ENCODE measurements at regions not wholly inside any gene's neighbourhood (a gene's known extent, or its start where the extent isn't known, plus 50 kb on each side); places are given as distances from the start of the nearest gene placed in this dataset.
"Not testable (repeated sequence)": the region's sequence is repeated elsewhere in the genome, so short reads cannot be mapped to it uniquely, and the experiment has no call there.

DNA sequence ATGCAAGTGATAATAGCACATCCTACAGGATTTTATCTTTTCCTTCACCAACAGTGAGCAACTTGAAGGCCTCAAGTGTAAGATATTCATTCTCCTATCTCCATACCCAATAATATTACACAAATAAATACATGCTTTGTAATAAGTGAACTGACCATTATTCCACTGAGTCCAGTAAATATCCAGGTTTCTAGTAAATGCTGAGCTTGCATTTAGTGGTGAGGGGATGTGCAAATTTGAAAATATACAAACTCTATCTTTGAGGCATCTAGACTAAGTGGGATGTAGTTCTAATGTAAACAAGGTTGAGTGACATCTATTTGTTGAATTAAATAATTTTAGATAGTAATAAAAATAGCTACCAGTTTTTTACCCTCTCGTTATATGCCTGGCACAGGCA is 587.6 kb upstream of the IL12A start:
- DNase-seq = no peak

DNA sequence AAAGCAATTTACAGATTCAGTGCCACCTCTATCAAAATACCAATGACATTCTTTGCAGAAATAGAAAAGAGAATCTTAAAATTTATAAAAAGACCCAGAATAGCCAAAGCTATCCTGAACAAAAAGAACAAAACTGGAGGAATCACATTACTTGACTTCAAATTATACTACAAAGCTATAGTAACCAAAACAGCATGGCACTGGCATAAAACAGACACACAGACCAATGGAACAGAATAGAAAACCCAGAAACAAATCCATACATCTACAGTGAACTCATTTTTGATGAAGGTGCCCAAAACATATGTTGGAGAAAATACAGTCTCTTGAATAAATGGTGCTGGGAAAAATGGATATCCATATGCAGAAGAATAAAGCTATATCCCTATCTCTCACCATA is 578.9 kb upstream of the IL12A start:
- DNase-seq = not testable (repeated sequence)

DNA sequence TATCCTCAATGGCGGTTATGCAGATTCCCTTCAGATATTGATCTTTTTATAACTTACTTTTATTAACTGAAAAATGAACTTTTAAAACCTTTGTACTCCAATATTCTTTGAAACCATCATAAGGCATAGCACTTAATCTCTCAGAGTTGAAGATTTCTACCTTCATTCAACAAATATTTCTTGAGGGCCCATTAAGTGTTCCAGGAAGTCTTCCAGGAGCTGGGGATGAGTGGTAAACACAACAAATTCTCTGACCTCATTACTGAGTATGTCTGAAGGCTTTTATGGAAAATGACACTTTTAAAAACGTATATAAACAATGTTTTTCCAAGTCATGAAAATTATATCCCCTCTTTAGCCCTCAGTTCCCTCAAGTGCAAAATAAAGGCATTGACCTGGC is 575.3 kb upstream of the IL12A start:
- no peak for DNase-seq

DNA sequence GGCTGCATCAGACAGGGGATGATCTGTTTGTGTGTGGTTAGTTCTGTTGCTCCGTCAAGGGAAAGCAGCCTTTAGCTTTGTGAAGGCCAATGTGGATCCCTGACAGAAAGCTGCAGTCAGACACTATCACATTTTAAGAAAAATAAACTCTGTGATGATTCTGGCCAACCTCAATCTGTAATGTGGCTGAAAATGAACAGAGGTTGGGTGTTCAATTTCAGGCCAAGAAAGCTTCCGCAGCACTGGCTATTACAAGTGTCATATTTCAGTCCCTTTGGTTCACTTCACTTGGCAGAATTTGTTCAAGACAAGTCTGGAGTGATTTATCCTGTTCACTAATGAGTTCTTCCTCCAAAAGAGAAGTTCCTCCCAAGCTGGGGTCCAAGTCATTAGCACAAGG is 571.8 kb upstream of the IL12A start:
- DNase-seq = no peak

DNA sequence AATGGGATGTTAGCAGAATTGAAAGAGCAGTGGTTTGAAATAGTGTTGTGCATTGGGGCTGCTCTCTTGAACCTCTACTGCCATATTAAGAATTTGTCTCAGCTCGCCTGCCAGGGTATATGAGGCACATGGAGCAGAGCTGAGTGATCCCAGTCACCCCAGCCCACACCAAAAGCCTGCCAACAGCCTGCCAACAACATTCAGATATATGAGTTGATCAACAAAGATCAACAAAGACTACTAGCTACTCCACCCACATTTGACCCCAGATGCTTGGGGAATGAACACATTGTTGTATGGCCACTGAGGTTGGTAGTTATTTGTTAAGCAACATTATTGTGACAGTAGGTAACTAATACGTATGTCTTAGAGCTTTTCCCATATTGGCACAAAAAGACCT is 570.9 kb upstream of the IL12A start:
- DNase-seq = no peak

DNA sequence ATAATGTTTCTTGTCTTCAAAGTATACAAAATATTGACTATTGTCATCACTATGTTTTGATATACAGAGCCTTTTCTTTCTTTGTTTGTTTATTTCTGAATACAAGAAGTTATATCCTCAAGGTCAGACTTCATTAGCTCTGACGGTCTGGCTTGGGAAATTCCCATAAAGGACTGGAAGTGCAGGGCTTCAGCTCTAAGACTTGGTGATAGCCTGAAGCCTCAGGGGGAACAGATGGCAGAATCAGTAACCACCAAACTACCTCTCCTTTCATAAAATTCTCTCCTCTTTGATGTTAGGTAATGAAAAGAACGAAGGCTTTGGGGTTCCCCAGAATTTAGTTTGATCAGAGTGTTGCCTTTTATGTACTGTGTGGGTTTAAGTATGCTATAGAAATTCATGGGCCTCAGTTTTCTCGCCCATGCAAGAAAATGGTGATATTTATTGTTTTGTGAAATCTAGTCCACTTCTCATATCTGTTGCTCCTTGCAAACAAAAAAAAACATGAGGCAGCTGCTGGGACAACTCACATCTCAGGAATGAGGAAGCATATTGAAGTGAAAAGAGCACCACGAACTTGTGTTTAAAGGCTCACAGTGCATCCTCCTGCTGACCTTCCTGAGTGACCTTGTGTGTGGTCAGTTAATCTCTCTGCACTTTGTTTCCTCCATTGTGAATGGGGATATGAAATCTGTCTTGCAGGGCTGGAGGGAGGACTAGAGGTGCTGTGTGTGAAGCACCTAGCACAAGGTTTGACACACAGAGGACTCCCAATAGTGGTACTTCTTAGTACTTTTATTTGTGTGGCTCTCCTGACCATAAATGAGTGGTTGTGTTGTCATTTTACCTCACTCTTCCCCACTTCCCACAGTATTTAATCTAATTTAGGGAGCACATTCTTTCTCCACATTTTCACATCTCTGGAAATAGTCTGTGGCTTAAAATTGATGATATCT is 569.8 kb upstream of the IL12A start:
- DNase-seq = no peak

DNA sequence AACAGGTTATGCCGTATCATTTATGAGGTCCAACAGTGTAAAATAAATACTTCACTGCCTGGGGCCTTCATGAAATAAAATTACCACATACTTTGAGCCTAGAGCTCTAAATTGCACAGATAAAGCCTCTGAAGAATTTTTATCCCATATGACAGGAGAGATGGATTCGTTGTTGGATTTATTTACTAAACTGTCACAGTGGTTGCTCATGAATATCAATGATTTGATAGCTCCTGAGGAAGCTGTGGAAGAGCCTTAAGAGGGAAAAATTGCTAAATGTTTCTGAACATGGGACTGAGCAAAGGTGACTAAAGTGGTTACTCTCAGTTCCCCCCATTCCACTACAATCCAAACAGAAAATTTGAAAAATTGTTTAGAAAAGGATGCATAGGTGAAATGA is 558.9 kb upstream of the IL12A start:
- no peak for DNase-seq

DNA sequence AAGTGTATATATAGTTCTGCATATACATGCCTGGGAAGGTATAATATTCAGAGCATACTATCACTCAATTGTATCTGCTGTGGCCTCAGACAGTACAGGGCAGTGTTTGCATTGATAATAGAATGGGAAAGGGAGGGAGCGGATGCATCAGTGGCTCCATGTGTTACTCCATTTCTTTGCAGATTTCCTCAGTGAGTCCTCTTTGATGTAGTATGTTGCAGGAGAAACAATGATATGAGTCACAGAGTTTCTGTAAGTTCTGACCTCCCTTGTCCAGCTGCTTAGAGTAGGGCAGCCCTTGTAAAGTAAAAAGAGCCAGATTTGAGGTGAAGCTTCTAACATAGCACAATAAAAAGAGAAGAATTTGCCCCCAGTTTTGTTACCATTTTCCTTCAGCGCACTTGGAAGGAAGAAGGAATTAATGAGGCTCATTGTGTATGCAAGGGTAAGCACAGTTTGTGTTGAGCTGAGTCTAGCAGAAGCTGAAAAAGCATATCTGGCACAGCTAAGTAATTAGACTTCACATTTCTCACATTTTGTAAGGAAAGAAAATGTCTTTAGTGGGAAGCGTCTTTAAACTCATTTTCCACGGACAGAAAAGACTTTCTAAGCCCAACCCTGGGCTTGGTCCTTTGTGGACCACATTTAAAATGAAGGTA is 555.8 kb upstream of the IL12A start:
- DNase-seq = no peak

DNA sequence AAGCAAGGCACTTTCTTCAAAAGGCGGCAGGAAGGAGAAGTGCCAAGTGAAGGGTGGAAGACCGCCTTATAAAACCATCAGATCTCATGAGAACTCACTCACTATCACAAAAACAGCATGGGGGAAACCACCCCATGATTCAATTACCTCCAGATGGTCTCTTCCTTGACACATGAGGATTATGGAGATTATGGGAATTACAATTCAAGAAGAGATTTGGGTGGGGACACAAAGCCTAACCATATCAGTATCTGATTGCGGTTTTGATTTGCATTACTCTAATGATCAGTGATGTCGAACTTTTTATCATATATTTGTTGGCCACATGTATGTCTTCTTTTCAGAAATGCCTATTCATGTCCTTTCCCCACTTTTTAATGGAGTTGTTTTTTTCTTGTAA is 549.3 kb upstream of the IL12A start:
- no peak for DNase-seq

DNA sequence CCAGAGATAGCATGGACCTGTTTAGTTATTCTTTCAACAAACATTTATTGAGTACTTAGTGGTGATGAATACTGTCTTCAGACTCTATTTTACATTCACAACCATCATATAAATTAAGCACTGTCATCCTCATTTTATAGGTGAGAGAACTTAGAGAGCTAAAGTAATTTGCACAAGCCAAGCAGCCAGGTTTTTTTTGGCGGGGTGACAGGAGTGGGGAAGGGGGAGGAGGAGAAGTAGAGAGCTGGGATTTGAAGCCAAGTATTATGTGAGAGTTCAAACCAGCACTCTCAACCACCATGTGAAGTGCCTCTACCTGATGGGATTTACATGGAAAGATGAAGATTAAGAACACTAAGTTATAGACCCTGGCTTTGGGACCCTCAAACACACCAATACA is 547.4 kb upstream of the IL12A start:
- no peak for DNase-seq

DNA sequence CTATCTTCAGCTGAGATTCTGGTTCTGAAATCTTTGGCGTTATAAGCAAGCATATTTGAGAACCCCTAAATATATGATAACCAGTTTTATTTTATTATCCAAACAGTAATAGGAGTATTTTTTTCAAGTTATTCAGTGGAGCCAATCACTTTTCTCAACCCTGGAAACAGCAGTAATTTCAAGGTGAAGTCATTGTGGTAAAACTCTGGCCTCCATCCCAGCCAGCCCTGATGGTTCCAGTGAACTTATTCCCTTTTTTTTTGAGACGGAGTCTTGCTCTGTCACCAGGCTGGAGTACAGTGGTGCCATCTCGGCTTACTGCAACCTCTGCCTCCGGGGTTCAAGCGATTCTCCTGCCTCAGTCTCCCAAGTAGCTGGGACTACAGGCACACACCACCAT is 545.4 kb upstream of the IL12A start:
- no peak for DNase-seq

DNA sequence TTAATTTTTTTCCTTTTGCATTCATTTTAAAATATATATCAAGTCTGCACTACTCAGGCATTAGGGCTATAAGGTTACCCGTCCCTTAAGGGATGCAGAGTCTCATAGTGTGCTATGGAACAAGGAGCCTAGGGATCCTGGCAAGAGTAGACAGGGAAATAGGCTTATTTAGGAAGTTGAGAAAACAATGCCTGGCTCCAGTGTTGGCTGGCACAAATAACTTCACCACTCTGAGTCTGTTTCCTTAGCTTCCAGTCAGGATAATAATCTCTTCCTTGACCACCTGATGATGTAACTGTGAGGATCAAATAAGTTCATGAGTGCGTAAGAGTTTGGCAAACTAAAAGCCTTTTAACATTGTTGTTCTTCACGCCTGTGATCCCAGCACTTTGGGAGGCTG is 540.8 kb upstream of the IL12A start:
- DNase-seq = no peak

DNA sequence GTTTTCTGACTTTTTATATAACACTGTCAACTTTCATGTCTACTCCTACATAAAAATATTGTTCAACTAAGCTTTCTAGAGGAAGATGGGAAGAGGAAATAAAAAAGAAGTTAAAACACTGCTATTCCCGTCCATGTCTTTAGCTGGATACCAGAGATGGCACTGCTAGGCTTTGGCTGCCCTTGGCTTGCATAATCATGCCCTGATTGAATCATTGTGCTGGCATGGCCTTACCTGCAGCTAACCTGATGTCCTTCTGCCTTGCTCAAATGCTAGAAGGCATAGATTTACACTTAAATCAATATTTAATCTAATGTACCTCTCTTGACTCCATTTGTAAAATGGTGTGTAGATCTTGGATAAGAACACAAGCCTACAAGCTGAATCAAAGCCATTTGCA is 539.7 kb upstream of the IL12A start:
- DNase-seq = no peak

DNA sequence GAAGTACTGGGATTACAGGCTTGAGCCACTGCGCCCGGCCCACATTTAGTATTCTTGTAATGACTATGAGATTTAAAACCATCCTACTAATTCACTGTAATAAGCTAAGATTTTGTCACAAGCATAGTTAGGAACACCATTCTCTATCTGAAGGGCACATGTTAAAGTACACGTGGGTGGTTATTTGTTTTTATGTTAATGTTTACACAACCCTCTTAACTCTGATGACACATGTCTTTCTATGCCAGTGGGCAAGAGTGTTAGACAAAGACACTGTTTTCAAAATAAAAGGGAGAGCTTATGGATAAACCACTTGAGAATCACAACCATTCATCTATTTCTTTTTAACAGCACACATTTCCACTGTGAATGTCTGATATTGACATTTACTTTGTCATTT is 537.6 kb upstream of the IL12A start:
- DNase-seq = no peak

DNA sequence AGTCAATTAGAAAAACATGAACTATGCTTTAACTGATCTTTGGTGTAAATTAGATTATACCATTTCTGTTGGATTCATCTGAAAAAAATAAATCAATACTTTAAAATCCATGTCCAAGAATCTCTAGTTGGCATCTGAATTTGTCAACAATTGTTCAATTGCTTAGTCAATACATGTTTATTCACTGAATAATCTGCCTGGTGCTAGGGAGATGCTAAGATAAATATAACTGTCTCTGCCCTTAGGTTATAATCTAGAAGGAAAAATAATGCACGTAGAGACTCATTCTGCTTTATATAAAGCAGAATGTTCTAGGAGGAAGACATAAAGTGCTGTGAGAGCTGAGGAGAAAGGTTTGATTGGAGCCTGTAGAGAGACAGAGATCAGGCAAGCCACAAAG is 537.2 kb upstream of the IL12A start:
- DNase-seq = no peak

DNA sequence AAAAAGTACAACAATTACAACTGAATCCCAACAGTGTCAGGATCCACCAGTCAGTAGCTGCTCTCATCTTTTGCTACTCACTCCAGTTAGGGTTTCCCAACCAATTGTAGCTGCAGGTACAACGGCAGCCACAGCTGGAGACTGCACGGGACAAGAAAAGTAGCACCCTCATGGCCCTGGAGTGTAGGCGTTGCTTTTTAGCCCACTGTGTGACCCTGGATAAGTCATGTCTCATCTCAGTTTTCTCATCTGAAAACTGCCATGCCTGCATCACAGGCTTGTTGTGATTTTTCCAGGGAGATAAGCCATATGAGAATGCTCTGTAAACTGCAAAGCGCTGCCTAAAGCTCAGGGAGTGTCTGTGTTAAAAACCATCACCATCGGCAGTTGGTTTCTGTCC is 535.6 kb upstream of the IL12A start:
- no peak for DNase-seq

DNA sequence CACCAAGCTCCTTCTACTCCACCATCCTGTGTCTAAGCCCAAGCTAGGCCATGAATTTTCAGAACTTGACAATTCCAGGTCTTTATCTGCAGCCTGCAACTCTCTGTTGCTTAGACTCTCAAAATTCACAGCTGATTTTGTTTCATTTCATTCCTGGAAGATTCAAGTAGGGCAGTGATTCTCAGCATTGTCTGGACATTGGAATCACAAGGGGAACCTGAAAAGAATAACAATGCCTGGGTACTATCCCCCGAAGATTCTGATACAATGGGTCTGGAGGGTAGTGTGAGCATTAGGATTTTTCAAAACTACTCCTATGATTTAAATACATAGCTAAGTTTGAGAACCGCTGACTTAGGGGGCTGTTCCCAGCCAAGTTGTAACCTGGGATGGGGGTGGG is 534.7 kb upstream of the IL12A start:
- DNase-seq = no peak

DNA sequence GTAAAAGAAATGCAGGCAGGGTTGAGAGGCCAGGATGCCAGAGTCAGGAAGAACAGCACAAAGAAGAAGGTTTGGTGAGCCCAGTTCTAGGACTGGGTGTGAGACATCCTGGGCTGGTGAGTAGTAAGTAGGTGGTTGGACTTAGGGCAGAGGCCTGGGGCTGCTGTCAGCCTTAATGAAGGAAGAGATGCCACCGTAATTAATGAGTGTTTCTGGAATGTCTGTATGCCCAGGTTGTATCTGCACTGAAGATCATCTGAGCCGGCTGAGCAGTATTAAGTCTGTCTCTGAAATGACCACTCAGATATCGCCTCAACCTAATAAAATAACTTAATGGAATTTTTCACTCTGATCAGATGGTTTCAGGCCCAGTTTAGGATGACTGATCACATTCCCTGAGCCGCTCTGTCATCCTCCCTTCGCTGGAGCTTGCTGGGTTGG is 532.9 kb upstream of the IL12A start:
- no peak for DNase-seq

DNA sequence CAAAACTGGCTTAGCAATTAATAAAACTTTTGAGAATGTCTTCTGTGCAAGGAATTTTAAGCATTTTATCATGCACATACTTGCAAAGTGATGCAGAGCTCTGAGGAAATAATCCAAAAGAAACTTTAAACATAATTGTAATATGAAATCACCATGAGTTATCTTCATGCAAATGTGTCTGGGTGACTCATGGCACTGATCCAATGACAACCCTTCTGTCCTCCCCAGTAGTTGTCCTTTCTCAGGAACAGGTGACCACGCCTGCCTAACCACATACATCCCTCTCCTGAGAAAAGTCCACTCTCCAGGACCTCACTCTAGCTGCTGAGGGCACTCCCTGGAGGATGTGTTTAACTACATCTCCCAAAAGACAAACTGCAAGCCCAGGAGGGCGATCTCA is 530.6 kb upstream of the IL12A start:
- no peak for DNase-seq

DNA sequence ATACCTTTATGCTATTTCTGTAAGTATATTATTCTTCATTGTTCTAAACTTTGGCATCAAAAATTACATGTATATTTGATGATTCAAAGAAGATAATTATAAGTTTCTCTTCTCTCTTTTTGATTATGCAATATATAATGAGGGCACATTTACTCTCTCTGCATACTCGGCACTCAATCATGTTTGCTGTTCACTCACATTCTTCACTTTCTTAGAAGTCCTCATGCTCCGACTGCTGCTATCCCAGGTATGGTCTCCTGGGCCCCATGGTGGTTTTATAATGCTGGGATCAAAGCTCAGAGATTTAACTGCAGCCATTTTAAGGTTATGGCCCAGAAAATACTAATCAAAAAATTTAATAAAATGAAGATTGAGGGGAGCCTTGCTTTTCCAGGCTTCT is 529.7 kb upstream of the IL12A start:
- DNase-seq = no peak

DNA sequence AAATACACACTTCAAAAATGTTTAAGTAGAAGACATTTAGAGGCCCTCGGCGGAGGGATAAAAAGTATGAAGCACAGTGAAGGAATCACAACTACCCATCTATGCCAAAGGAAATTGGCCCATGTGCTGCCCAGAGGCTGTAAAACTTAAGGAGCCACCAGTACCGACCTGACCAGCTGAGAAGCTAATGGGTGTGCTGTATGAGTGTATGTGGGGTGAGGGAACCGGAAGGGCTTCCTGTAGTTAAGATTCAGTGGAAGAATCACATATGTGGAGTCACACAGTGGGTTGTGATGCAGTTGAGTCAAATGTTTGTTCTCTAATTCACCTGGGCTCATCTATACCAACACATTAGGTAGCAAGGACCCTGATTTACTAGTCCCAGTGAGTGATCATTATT is 516.0 kb upstream of the IL12A start:
- DNase-seq = no peak

DNA sequence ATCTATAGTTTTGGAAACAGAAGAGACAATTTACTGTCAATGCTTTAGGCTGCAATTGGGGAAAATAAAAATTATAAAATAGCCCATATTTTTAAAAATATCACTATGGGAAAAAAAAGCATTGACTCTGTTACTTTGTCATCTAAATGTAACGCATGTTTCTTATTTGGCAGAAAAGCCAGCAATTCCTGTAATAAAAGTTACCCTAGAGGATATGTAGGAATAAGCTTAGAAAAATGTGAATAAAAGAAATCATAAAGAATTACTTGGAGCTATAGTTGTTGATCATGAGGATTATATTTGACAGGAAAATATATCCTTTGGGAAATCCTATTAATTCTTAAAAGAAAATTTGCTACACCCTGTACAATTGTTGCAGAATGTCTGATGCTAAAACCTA is 515.4 kb upstream of the IL12A start:
- DNase-seq = no peak

DNA sequence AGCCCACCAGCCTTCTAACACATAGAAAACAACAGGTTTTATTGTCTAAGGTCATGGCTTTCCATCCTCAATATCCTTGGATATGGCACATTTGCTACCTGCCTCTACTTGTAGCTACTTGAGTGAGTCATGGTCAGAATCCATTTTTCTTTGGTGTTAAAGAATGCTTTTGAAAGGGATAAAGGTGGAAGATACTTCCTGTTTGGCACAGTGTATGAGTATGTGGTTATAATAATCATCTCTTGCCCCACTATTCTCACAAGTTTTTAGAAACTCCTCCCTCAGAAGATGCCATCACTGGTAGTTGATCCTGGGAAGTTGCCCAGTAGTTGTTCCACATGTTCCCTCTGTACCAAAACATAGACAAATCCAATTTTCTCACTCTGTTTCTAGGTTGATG is 508.6 kb upstream of the IL12A start:
- no peak for DNase-seq

DNA sequence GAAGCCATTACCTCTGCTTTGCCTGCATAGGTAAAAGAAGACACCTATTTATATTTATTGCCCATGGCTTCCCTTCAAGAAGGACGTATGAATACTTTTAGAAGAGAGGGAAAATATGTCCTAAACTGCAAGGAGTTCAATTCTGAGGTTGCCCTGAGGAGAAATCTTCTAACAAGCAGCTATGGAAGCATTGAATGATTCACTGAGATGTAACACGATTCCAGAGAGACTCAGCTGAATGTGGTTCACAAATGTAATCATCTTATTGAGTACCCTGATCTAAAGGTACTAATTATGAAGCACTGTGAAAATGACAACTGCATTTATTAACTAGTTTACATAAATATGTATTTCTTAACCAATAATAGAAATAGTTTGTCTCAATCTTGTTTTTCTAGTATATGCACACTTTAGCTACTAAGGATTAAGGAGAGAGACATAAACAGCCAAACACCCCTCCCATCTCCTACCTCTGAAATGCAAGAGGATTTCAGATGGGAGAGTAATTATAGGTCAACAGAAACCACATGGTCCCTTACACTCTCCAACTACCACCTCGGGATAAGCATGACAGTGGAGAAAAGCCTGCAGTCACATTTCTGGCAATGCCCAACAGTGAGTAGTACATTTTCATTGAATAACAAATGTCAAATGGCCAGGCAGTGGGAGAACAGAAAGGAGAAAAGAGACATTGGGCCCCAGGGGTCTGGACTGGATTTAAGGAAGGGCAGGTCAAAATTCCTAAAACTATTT is 506.2 kb upstream of the IL12A start:
- DNase-seq = no peak

All from inflammatory macrophage treated with lipopolysaccharide for 4 hours (primary cell).